ENCODE measurements at regions not wholly inside any gene's neighbourhood (a gene's known extent, or its start where the extent isn't known, plus 50 kb on each side); places are given as distances from the start of the nearest gene placed in this dataset.

- TF ChIP-seq, protein P1, sequence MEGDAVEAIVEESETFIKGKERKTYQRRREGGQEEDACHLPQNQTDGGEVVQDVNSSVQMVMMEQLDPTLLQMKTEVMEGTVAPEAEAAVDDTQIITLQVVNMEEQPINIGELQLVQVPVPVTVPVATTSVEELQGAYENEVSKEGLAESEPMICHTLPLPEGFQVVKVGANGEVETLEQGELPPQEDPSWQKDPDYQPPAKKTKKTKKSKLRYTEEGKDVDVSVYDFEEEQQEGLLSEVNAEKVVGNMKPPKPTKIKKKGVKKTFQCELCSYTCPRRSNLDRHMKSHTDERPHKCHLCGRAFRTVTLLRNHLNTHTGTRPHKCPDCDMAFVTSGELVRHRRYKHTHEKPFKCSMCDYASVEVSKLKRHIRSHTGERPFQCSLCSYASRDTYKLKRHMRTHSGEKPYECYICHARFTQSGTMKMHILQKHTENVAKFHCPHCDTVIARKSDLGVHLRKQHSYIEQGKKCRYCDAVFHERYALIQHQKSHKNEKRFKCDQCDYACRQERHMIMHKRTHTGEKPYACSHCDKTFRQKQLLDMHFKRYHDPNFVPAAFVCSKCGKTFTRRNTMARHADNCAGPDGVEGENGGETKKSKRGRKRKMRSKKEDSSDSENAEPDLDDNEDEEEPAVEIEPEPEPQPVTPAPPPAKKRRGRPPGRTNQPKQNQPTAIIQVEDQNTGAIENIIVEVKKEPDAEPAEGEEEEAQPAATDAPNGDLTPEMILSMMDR (conservative IDR thresholded peaks at IDR 0.05): no peak
- TF ChIP-seq EZH2 (IDR thresholded peaks at IDR 0.05; ENCODE audit: low read depth): no peak
These were observed 240.4 kb upstream of the SULF2 start for GRCh38 chr20:48025661-48026060.
